Embryonic facial prominence (tissue), 1 donor: ENCODE measurements at regions not wholly inside any gene's neighbourhood (a gene's known extent, or its start where the extent isn't known, plus 50 kb on each side); places are given as distances from the start of the nearest gene placed in this dataset.

Experiments used
- DNase-seq: peaks from one replicate; pipeline ENCODE4 v3.0.0-alpha.2; 2016; ENCODE audit errors: extremely low spot score

DNA sequence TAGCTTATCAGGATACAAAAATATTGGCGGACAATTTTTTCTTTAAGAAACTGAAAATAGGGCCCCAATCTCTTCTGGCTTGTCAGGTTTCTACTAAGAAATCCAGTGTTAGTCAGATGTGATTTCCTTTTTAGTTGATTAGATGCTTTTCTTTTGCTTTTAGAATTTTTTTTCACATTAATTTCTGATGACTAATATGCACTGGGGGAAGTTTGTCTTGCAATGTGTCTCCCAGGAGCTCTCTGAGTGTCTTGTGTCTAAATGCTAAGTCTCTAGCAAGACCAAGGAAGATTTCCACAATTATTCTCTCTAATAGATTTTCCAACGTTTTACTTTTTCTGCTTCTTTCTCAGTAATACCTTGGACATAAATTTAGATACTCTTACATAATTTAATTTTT lies 559.8 kb upstream of the TYRP1 start:
- no peak for DNase-seq

DNA sequence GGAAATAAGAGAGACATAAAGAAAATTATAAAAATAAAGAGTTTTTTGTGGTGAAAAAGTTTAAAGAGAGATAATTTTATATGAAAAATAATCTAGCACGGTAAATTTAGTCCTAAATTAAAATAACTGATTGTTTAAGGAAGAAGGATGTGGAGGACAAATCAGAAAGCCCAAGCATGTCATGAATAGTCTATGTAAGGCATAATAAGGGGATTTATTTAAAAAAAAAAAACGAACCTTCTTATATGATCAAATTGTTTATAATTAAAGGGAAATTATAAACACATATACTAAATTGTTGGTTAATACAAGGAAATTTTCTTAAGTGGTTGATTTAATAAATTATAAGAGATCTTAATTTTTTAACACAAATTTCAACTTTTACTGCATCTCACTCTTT lies 551.8 kb upstream of the TYRP1 start:
- no peak for DNase-seq

DNA sequence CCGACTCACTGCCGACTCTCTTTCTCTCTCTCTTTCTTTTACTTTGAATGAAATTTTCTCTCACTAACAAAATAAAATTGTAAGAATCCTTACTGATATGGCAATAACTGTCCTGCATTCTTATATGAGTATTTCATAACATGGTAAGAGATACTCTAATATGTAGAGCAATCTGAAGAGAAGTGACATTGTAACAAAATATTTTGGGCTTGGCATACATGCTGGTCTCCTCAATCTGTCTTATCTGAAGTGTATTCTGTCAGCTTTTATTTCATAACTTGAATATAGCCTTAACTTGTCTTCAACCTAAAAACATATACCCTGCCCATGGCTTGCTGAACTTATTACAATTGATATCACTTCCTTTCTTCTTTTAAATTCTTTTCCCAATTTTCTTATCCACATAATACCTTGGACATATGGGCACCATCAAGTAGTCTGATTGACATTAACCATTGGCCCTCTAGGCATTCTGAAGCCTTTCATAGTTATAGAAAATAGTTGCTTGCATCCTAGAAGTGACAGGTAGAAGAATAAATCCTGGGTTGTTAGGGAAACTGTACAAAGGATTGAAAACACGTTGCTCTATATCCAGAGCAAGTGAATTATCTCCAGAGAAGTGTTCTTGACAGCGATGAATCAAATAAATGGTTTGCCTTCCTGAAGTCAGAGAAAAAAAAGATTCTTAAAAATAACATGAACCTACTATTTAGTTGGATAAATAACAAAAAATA lies 537.6 kb upstream of the TYRP1 start:
- DNase-seq, result no peak

DNA sequence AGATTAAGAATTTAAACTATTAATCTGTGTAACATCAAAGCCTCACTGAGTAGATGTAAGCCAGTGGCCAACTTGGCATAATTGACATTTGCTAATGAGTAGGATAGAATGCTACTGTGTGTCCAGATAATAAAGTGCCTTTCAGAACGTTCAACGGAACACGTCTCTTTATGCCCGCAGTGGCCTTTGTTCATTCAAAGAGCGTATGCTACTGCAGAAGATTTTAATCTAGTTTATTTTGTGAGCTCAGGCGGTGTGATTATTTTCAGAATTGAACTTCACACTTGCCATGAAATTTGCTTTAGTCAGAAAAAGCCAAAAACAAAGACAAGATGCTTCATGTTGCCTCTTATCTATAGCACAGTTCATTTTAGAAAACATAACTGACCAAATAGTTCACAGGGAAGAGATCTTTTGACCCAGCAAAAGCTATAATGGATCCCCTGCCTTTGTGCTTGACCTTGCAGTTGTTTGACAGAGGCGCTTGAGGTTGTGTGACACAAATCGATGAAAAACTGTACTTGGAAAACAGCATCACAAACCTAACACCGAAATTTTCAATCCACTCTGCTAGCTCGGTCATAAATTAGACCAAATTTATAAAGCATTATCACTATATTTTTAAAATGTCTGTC lies 530.9 kb upstream of the TYRP1 start:
- DNase-seq, result no peak

DNA sequence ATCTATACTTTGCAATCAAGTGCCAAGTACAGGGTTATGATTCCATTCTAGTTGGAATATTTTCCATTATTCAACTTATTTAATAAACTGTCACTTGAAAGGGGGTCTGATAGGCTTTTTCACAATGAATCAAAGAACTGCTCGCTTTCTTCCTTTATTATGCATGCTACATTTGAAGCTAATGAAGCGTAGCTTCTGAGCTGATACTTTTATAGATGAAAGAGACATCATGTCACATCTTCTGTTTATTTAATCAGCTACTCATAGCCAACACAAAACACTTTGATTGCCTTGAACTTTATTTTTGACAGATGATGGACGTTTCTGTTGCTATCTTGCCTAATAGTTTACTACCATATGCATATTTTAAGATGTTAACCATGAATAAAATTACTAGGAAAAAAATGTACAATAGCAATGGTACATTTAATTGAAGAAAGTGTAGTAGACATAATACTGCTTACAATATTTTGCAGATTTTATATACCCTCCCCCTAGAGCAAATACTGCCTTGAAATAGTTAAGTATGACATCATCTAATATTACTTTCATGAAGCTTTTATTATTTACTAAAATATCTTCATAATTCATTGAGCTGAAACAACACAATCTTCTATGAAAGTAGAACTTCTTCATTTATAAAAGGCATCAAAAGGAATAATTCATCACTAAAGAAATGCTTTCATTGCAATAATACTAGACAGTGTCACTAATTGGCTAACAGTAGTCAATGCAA lies 529.3 kb upstream of the TYRP1 start:
- DNase-seq, result no peak

DNA sequence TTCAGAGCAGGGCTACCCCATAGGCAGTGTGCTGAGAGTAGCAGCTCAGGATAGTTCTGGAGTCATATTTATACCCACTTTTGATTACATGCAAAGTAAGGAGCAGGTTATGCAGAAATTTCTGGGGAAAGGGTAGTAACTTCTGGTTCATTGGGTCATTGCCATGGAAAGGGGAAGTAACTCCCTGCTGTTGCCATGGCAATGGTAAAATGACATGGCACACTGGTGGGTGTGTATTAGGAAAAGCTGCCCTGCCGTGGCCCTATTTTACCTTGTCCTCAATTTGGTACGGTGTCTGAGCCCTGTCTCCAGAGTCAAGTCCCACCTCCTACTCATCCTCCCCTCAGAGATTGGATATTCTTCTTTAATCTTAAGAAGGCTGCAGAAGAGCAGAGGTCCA lies 526.7 kb upstream of the TYRP1 start:
- DNase-seq, result no peak

DNA sequence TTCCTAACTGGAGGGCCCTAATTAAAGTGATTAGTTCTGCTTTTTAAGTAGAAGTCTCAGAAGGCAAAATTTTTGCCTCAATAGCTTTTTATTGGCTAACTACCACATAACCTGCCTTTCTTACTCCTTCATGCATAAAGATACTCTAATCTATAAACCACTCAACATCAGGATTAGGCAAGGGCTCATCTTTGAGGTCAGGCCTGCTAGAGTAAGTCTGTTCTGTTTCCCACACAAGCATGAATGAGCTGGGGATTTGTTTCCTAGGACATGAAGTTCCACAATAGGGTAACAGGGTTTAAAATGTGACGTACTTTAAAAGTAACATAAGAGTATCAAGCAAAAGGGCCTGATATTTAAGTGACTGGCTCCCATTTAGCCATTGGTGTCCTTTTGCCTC lies 522.7 kb upstream of the TYRP1 start:
- DNase-seq, result no peak

DNA sequence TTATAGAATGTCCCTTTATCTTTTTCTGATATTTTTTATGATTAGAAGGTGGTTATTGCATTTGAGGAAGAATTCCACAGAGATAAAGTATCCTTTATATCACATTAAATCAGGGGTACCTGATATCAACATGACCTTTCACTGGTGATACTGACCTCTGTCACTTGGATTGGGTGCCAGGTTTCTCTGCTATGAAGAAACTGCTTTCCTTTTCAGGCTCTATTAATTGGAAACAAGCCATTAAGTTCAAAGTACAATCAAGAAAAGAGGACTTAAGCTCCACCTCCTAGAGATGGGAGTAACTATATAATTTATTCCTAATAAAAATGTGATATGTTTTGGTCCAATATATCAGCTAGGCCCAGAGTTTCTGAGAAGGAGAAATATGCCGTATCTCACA lies 514.6 kb upstream of the TYRP1 start:
- DNase-seq, result no peak

DNA sequence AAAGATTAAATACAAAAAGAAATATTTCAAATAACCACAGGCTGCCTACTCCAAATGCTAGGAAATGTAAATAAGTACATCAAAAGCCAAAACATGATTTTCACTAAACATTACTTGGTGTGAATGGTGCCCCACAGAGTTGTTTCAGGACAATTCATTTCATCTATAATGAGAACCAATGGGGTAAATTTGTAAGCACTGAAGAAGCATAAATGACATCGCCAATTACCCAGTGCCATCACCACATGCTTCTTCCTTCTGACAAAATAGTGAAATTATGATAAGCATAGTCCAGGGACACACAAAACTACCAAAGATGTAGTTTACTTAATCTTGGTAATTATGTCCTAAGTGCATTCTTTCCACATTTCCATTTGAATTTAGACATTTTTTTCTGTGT lies 510.4 kb upstream of the TYRP1 start:
- no peak for DNase-seq

DNA sequence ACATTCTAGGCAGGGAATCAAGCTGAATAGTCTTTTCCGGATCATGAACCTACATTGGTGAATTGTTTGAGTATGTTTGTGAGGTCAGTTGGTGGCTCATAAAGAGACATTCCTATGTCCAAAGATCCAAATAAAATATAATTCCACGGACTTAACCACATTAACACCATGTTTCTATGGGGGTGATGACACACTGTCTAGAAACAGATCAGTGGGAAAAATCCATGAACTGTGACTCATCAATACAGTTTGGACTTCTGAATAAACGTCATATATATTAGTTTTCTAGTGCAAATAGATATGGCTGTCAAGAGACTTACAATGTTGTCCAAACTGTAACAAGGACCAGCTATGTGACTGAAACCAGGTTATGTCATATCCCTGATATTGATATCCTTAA lies 509.9 kb upstream of the TYRP1 start:
- DNase-seq, result no peak

DNA sequence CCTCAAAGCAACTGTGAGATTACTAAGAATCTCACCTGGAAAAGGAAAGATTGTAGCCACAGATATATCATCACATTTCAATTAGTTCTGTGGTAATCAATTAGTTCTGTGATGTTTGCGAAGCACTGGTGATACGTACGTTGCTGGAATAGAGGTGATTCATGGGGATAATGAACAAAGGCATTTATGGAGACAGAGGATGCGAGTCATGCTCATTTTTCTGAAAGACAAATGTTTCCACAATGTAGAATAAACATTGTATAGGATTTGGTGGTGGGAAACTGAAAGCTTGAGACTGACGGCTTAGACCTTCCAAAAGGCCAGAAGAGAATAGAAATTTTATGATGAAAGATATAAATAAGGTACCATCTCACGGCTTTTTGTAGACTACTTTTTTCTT lies 507.3 kb upstream of the TYRP1 start:
- no peak for DNase-seq

DNA sequence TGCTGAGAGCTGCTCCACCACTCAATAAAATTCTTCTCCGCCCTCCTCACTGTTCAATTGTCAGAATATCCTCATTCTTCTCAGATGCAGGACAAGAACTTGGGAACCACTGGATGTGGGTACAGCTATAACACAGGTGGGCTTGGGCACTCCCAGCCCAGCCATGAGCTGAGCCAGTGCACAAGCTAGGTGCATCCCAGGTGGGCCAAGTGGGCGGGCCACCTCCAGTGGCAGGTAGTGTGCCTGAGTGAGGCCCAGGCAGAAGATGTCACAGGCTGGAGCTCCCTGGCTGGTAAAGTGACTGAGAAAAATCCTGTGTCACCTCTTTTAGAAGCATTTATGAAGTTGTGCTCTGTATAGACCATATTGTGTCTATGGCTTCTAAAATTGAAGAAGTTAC lies 501.6 kb upstream of the TYRP1 start:
- no peak for DNase-seq

DNA sequence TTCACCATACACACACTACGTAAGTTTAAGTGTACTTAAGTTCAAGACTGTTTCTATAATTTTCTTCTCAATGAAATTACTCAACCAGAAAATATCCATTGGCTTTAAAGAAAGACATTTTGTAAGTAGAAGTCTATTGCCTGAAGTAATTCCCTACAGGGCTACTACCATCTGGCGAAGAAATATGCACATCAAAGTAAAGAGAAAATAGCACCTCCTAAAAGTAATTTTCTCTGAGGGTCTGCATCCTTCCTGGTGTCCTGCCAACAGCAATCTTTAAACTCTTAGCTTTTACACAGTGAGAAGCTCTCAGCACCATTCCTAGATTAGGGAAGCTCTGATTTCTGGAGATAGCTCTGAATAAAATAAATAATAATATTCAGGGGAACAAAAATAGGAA lies 498.5 kb upstream of the TYRP1 start:
- no peak for DNase-seq

DNA sequence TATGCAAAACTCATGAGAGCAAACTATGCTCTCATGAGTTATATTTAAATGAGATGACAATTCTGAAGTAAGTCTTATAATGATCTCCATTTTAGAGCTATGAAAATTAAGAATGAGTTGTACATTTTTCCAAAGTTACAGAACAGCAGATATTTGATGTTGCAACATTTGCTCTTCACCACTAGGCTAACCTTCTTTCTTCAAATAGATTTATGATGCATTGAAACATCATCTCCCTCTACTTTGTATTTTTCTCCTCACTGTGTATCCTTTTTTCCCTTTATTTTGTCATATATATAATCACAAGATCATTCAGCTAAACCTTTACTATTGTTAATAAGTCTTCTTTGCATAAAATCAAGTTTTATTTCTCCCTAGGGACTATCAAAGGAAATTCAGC lies 497.7 kb upstream of the TYRP1 start:
- no peak for DNase-seq

DNA sequence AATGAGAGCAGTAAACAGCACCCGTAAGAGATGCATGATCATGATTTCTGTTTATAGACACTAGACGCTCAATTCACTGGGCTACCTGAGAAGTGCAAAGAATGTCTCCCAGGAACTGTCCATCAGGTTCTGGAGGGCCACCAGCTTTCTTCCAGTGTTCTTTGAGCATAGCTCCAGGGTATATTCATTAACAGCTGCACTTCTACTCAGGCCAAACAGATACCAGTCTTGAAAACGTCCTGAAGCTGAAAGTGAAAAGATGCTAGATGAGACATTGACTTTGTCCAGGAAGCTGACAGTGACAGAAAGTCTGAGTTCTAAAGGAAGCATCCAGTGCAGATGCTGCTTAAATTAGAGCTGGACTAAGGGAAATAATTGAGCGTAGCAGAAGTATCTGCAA lies 488.7 kb upstream of the TYRP1 start:
- no peak for DNase-seq

DNA sequence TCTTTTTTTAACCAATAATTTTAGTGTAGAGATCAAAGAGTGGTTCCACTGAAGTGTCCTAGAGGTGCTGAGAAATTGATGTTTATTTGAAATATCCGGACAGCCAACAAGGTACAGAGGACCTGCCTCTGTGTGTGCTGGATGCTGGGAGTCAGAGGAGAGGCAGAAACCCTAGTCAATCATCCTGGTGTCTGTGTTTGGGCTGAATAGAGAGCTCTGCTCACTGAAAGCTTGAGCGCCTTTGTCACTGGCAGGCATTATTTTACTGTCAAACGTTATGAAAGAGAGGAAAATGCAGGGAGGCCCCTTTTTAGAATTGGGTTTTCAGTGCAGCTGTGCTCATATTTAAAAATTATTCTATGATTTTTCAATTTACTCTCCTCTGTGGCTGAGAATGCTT lies 480.3 kb upstream of the TYRP1 start:
- no peak for DNase-seq

DNA sequence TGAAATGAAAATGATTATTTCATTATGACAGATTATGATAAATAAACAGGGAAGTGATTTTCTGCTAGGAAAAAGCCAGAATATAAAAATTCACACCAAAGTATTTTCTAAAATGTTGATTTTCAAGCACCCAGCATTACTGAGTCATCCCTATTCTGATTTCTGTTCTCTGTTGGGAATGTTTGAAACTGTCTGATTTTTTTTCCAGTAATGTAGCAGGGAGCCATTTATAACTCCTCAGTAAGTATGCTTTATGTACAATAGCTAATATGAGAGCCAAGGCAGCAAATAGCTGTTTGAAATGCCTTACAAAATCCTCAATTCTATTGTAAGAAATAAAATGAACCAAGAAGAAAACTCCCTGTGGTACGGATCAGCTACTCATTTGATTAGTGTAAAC lies 471.7 kb upstream of the TYRP1 start:
- no peak for DNase-seq

DNA sequence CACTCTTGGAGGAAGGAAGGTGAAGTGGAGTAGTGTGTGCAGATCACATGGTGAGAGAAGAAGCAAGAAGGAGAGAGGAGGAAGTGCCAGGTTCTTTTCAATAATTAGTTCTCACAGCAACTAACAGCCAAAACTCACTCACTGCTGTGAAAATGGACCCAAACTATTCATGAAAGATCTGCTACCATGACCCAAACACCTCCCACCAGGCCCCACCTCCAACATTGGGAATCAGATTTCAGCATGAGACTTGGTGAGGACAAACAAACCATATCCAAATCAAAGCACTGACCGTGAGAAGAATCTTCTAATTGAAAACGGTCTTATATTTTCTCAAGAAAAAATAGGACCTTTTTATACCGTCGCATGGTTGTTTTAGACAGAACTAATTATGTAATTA lies 468.7 kb upstream of the TYRP1 start:
- DNase-seq, result no peak

DNA sequence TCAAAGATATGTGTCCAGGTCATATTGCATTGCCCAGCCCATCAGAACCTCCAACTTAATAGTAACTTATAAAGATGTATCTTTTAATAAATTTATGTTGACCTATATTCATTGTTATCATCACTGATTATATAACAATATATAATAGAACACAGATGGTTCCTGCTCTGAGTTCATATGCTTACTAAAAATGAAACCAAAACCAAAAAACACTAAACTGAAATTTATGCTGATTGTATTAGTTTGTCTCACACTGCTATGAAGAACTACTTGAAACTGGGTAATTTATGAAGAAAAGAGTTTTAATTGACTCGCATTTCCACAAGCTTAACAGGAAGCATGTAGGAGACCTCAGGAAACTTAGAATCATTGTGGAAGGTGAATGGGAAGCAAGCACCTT lies 462.5 kb upstream of the TYRP1 start:
- no peak for DNase-seq

DNA sequence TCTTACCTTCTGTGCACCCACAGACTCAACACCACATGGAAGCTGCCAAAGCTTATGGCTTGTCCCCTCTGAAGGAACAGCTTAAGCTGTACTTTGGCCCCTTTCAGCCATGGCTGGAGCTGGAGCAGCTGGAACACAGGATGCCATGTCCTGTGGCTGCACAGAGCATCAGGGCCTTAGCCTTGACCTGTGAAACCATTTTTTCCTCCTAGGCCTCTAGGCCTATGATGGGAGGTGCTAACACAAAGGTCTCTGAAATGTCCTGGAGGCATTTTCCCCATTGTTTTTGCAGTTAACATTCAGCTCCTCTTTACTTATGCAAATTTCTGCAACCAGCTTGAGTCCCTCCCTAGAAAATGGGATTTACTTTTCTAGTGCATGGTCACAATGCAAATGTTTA lies 461.4 kb upstream of the TYRP1 start:
- no peak for DNase-seq

DNA sequence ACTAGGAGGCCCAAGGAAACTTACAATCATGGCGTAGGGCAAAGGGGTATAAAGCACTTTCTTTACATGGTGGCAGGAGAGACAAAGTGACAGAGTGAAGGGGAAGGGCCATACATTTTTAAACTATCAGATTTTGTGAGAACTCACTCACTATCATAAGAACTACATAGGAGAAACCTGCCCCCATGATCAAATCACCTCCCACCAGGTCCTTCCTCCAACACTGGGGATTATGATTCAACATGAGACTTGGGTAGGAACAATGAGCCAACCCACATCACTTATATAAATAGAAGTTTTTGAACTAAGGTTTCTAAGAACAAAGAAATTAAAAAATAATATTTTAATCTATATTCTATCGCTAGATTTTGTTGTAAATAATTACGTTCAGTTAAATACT lies 460.3 kb upstream of the TYRP1 start:
- no peak for DNase-seq

DNA sequence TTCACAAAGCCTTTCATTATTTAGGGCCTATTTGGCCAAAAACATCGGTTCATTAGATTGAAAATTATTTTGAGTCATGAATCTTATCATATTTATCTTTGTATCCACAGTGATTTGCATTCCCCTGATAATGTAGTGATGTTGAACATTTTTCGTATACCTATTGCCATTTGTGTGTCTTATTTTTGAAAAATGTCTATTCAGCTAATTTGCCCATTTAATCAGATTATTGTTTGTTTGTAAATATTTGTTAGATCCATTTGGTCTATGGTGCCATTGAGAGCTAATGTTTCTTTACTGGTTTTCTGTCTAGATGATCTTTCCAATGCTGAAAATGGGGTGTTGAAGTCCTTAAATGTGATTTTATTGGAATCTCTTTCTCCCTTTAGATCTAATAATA lies 439.2 kb upstream of the TYRP1 start:
- no peak for DNase-seq

DNA sequence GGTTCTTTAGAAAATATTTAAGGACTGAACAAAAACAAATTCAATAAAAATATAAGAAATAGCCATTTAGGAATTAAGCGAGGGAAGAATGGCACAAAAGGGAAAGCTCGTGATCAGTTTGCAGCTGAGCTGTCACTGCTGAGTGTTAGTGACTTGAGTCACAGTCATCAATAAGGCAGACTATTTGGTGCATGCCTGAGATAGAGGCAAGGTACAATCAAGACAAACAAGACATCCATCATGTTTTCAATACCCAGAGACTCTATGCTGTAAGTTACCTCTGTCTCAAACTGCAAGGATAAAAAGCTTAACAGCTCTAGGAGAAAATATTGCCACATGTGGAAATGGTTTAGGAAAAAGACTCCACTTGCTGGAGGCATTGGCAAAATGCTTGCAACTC lies 426.4 kb upstream of the TYRP1 start:
- DNase-seq, result no peak
